ENCODE measurements at regions not wholly inside any gene's neighbourhood (a gene's known extent, or its start where the extent isn't known, plus 50 kb on each side); places are given as distances from the start of the nearest gene placed in this dataset.

DNA sequence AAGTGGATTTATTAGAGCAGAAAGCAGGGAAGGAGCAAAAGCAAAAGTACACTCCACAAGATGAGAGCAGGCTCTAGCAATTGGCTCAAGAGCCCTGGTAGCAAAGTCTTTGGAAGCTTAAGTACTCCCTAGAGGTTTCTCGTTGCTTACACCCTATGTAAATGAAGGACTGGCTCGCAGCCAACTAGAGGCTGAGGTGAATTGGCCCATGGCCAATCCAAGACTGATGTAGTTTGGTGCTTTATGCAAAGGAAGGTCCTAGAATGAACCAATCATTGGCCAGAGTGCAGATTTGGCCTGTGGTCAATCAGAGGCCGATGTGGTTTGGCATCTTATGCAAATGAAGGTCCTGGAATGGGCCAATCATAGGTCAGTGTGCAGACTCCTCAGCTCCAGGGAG, 191.3 kb upstream of the ARID1B start:
- no peak for TF ChIP-seq POLR2A (IDR thresholded peaks at IDR 0.05)
- TF ChIP-seq CTCF (IDR thresholded peaks at IDR 0.05), result no peak
- no peak for TF ChIP-seq POLR2AphosphoS5 (IDR thresholded peaks at IDR 0.05)

Measured in breast epithelium (tissue), 3 donors.